Lower leg skin (tissue), 4 donors: ENCODE measurements at regions not wholly inside any gene's neighbourhood (a gene's known extent, or its start where the extent isn't known, plus 50 kb on each side); places are given as distances from the start of the nearest gene placed in this dataset.

Source experiments
- DNase-seq, 2 donors: peaks; one replicate each; pipeline ENCODE4 v3.0.0-alpha.2; 2019; ENCODE audit warnings: low spot score in 2 of 2
- H3K4me3 ChIP-seq: fragments of 200-600 bp; sonication (generic); 2 replicates; pipeline ENCODE4 v1.5.1; 2017; ENCODE audit warnings: mild to moderate bottlenecking, low read depth; ENCODE audit not compliant: poor library complexity, severe bottlenecking
- CTCF ChIP-seq, 3 donors: fragments of 450-650 bp; IDR thresholded peaks; one replicate each; pipeline ENCODE4 v1.5.1; 2016; ENCODE audit warnings: antibody characterized with exemption in 3 of 3, mild to moderate bottlenecking in 3 of 3, moderate library complexity in 2 of 3
- POLR2A ChIP-seq, 2 donors: fragments of 450-650 bp; IDR thresholded peaks; one replicate each; pipeline ENCODE4 v1.6.1; 2016 to 2017; ENCODE audit warnings: antibody characterized with exemption in 2 of 2, mild to moderate bottlenecking in 1 of 2, moderate library complexity in 1 of 2
- WGBS, 2 donors: methylation state at CpG; one replicate each; pipeline ENCODE4 v1.1.5; 2018; 5-methylcytosine and 5-hydroxymethylcytosine counted together
- intact Hi-C: fragments of 100-400 bp; cut with DNase I; formaldehyde crosslinking; loops from one replicate; pipeline ENCODE4 v1.15.0; 2023; ENCODE audit warnings: low total_unique reads

- DNase-seq = no peak
- intact Hi-C loops = no loop called here
- no peak overlapping the region for H3K4me3 ChIP-seq
- TF ChIP-seq POLR2A (IDR thresholded peaks at IDR 0.05) (no peak), CTCF (IDR thresholded peaks at IDR 0.05) (no peak)
These were observed 1229.7 kb downstream of the PCDH18 start for GRCh38 chr4:136302566-136302965.

DNA sequence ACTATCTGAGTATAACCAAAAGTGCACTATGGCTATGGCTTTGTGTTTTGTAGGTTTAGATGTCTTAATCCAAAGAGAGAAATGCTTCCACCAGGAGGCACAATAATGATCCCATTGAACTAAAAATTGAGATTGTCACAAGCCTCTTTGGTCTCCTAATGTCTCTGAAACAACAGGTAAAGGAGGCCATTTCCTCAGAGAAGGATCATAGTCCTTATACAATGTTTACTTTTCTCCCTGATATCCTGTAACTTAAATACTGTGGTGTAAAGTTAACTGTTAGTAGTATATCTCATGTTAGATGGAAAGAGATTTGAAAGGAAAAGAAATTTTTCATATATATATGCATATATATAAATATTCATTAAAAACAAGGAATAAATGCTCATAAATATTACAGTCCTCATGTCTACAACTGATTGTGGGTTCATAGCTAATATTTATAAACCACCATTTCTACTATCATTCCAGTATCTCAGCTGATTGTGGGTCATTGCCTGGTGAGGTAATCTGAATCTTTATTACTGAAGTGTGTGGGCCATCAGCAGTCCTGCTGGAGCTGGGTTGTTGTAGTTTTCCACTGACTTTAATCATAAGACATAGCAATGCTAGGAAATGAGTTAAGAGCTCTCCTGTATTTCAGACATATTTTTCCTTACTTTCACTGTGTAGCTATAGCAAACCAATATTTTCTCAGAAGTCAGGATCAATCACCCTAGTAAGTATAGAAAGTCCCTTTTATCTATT, 1230.4 kb downstream of the PCDH18 start:
- intact Hi-C loops = no loop called here
- DNase-seq = no peak
- no peak for TF ChIP-seq POLR2A (IDR thresholded peaks at IDR 0.05)
- TF ChIP-seq CTCF (IDR thresholded peaks at IDR 0.05) = no peak
- H3K4me3 ChIP-seq = no peak overlapping the region

- TF ChIP-seq CTCF (IDR thresholded peaks at IDR 0.05) (no peak), POLR2A (IDR thresholded peaks at IDR 0.05) (no peak)
- WGBS, 2 donors = 70 to 86% methylated on average over 2 of the region's 2 CpGs
These were observed 1248.3 kb downstream of the PCDH18 start for GRCh38 chr4:136283977-136284376.

DNA sequence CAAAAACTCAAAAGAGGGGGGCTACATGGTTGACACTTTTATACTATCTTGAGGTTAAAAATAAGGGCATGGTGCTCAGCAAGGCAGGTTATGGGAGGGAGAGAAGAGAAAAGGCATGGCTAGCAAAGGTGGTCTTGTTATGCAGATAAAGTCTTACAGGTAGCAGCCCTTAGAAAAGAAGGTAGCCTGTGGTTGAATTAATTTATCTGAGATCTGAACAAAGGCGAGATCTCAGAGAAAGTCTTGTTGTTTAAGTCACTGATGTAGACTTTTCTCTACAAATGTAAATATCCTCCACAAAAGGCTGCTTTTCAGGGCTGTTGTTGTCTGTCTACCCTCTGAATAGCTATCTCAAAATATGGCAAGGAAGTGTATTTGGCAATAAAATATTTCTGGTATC, 1250.4 kb downstream of the PCDH18 start:
- no peak for TF ChIP-seq POLR2A (IDR thresholded peaks at IDR 0.05)
- no peak for TF ChIP-seq CTCF (IDR thresholded peaks at IDR 0.05)
- intact Hi-C loops = no loop called here
- no peak overlapping the region for H3K4me3 ChIP-seq
- WGBS, 2 donors = 56 to 59% methylated on average over 1 of the region's 1 CpG
- DNase-seq = no peak

More at GRCh38 chr4:136283977-136284376, 1248.3 kb downstream of the PCDH18 start:
- no peak overlapping the region for H3K4me3 ChIP-seq
- no peak for DNase-seq
- intact Hi-C loops = no loop called here

DNA sequence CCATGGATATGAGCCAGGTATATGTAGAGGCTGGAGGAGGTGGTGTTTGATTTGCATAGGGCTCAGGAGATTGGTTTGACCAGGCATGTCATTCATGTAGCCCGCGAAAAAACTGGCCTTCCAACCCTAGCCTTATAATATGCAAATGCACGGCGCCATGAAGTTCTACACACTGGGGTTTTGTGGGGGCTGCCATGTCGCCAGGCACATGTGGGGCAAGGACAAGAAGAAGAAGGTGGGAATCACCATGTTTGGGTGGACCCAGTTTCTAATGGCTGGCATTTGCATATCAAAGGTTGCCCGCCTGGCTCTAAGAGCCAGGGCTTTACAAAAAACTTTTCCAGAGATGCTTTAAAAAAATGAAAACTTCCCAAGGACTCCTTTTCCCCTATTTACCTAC, 1251.0 kb downstream of the PCDH18 start:
- DNase-seq = no peak
- intact Hi-C loops = no loop called here
- no peak overlapping the region for H3K4me3 ChIP-seq
- no peak for TF ChIP-seq POLR2A (IDR thresholded peaks at IDR 0.05)
- no peak for TF ChIP-seq CTCF (IDR thresholded peaks at IDR 0.05)
- 74 to 81% methylated on average over 6 of the region's 6 CpGs for WGBS, 2 donors

- DNase-seq = no peak
- 26 to 31% methylated on average over 2 of the region's 2 CpGs for WGBS, 2 donors
- H3K4me3 ChIP-seq = no peak overlapping the region
- TF ChIP-seq CTCF (IDR thresholded peaks at IDR 0.05) (no peak), POLR2A (IDR thresholded peaks at IDR 0.05) (no peak)
- intact Hi-C loops = no loop called here
These were observed 1254.6 kb downstream of the PCDH18 start for GRCh38 chr4:136277741-136278140.
